ENCODE measurements at regions not wholly inside any gene's neighbourhood (a gene's known extent, or its start where the extent isn't known, plus 50 kb on each side); places are given as distances from the start of the nearest gene placed in this dataset.

DNA sequence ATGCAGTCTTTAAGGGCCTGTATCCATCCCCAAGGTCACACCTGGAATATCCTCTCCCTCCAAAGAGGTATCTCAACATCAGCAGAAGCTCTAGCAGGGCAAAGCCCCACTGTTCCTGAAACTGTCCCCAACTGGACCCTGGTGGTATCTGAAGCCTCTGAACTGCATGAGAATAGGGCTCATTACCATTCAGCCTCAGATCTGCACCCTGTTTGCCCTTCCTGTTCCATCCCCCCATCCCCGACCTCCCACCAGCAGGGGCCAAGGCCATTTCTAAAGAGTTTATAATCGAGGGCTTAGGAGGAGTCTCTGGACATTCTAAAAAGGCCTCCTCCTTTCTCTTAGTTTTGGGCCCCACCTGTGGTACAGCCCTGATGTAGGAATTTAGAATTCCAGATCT lies 74.0 kb upstream of the THY1 start:
- H3K4me1 Mint-ChIP-seq (ENCODE audit: low read depth) = no peaks in the 10 kb centered on the region
- no peak overlapping the region for H3K27ac Mint-ChIP-seq (ENCODE audit: unreplicated experiment)
- H3K27me3 Mint-ChIP-seq (ENCODE audit: low read depth) = peaks cover 51% of the 10 kb centered on the region
- H3K9me3 Mint-ChIP-seq (ENCODE audit: low read depth) = no peaks in the 10 kb centered on the region
- H3K36me3 Mint-ChIP-seq (ENCODE audit: low read depth) = no peaks in the 10 kb centered on the region
- DNase-seq (ENCODE audit: low spot score) = no peak
- no peak overlapping the region for H3K4me3 Mint-ChIP-seq (ENCODE audit: unreplicated experiment)
- TF ChIP-seq, protein P1, sequence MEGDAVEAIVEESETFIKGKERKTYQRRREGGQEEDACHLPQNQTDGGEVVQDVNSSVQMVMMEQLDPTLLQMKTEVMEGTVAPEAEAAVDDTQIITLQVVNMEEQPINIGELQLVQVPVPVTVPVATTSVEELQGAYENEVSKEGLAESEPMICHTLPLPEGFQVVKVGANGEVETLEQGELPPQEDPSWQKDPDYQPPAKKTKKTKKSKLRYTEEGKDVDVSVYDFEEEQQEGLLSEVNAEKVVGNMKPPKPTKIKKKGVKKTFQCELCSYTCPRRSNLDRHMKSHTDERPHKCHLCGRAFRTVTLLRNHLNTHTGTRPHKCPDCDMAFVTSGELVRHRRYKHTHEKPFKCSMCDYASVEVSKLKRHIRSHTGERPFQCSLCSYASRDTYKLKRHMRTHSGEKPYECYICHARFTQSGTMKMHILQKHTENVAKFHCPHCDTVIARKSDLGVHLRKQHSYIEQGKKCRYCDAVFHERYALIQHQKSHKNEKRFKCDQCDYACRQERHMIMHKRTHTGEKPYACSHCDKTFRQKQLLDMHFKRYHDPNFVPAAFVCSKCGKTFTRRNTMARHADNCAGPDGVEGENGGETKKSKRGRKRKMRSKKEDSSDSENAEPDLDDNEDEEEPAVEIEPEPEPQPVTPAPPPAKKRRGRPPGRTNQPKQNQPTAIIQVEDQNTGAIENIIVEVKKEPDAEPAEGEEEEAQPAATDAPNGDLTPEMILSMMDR (IDR thresholded peaks at IDR 0.05) = no peak

DNA sequence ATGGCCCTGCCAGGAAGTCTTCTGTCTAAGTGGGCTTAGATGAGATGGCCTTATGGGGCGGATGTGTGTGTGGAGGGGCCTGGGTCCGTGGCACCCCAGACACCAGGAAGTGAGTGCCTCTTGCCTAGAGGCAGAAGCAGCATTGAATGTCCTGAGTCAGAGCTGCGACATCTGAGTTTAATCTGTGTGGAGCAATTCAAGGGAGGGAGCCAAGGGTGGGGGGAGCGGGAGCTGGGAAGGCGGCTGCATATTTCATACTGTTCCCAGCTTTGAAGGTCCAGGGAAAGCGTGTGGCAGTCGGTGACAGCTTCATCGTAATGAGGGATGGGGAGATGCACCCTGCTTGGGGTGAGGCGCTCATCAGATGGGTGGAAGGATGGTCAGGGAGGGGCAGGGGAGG lies 73.5 kb upstream of the THY1 start:
- no peak for DNase-seq (ENCODE audit: low spot score)
- Mint-ChIP-seq H3K4me3 (ENCODE audit: unreplicated experiment) (no peak overlapping the region), H3K9me3 (ENCODE audit: low read depth) (no peaks in the 10 kb centered on the region), H3K36me3 (ENCODE audit: low read depth) (no peaks in the 10 kb centered on the region), H3K4me1 (ENCODE audit: low read depth) (no peaks in the 10 kb centered on the region), H3K27ac (ENCODE audit: unreplicated experiment) (no peak overlapping the region), H3K27me3 (ENCODE audit: low read depth) (peaks cover 49% of the 10 kb centered on the region)
- TF ChIP-seq, protein P1 (IDR thresholded peaks at IDR 0.05) = no peak

DNA sequence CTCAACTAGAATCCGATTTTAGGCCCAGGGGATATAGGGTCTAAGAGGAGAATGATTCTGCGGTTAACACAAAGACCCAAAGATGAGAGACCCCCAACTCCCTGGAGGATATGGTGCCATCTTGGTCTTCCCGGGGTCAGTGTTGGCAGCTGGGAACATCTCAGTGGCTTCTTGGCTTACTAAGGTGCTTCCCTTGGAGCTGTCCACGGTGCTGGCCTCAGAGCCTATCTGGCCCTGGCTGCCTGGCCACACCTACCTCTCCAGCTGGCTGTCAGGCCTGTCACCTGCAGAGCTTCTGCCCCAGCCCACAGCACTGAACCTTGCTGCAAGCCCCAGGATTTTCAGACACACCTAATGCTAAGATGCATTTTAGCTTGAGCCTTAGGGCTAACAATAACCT lies 70.7 kb upstream of the THY1 start:
- DNase-seq (ENCODE audit: low spot score) = no peak
- Mint-ChIP-seq H3K9me3 (ENCODE audit: low read depth) (no peaks in the 10 kb centered on the region), H3K4me3 (ENCODE audit: unreplicated experiment) (no peak overlapping the region), H3K36me3 (ENCODE audit: low read depth) (no peaks in the 10 kb centered on the region), H3K27me3 (ENCODE audit: low read depth) (peaks cover 50% of the 10 kb centered on the region), H3K4me1 (ENCODE audit: low read depth) (no peaks in the 10 kb centered on the region), H3K27ac (ENCODE audit: unreplicated experiment) (no peak overlapping the region)
- TF ChIP-seq, protein P1 (IDR thresholded peaks at IDR 0.05) = no peak

DNA sequence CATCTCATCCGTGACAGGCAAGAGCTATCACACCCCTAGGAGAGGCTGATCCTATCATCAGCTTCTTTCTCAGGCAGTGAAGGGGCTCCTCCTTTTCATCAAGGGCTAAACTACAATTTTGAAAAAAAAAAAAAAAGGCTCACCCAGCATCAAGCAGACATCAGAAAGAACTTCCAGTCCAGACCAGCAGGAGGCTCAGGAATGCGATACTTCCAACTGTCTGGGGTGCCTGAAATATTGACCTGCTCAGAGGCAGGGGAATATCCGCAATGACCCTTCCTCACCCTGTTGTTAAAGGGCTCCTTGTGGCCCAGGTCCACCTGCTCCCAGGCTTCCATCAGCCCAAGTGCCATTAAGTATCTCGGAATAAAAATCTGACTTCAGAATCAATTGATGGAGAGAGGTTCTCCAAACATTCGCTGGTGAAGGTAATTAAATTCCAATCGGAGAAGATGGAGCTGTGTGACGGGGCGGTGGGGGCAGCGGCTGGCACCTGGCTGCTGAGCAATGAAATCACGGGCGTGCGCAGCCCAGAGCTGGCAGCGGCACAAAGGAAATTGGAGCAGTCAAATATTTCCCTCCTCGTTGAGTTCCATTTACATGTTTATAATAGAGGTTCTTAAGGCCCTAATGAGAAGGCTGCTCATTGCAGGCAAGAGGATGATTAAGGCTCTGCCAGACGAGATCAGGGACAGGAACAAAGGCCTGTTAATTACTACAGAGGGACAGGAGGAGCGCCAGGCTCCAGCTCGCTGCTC lies 69.0 kb upstream of the THY1 start:
- no peaks in the 10 kb centered on the region for H3K36me3 Mint-ChIP-seq (ENCODE audit: low read depth)
- H3K9me3 Mint-ChIP-seq (ENCODE audit: low read depth) = no peaks in the 10 kb centered on the region
- no peak overlapping the region for H3K4me3 Mint-ChIP-seq (ENCODE audit: unreplicated experiment)
- no peak overlapping the region for H3K27ac Mint-ChIP-seq (ENCODE audit: unreplicated experiment)
- DNase-seq (ENCODE audit: low spot score) = peak; percentile 37
- H3K4me1 Mint-ChIP-seq (ENCODE audit: low read depth) = no peaks in the 10 kb centered on the region
- H3K27me3 Mint-ChIP-seq (ENCODE audit: low read depth) = peaks cover 54% of the 10 kb centered on the region
- TF ChIP-seq, protein P1 (IDR thresholded peaks at IDR 0.05) = peak; percentile 69

DNA sequence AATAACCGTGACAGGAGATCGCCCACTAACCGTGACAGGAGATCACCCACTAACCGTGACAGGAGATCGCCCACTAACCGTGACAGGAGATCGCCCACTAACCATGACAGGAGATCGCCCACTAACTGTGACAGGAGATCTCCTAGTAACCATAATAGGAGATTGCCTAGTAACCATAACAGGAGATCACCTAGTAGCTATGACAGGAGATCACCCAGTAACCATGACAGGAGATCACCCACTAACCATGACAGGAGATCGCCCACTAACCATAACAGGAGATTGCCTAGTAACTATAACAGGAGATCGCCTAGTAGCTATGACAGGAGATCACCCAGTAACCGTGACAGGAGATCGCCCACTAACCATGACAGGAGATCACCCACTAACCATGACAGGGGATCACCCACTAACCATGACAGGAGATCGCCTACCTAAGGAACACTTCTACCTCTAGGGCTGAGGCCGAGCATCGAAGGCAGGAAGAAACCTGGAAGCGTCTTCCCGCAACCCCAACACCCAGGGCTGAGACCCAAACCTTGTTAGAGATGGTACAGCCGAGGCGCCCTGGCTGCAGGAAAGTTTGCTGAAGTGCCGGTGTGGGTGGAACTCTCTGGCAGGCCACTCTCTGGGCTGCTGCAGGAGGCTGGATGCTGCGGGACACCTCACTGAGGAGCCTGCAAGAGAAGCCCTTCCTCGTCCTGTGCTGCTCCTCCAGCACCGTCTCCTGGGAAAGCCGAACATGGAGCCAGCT lies 67.5 kb upstream of the THY1 start:
- Mint-ChIP-seq H3K9me3 (ENCODE audit: low read depth) (no peaks in the 10 kb centered on the region), H3K36me3 (ENCODE audit: low read depth) (no peaks in the 10 kb centered on the region), H3K4me3 (ENCODE audit: unreplicated experiment) (no peak overlapping the region), H3K27ac (ENCODE audit: unreplicated experiment) (no peak overlapping the region), H3K4me1 (ENCODE audit: low read depth) (no peaks in the 10 kb centered on the region), H3K27me3 (ENCODE audit: low read depth) (peaks cover 52% of the 10 kb centered on the region)
- TF ChIP-seq, protein P1 (IDR thresholded peaks at IDR 0.05) = no peak
- peak; percentile 64 for DNase-seq (ENCODE audit: low spot score)

Measured in chondrocyte (in vitro differentiated cells).